ENCODE measurements at regions not wholly inside any gene's neighbourhood (a gene's known extent, or its start where the extent isn't known, plus 50 kb on each side); places are given as distances from the start of the nearest gene placed in this dataset.

DNA sequence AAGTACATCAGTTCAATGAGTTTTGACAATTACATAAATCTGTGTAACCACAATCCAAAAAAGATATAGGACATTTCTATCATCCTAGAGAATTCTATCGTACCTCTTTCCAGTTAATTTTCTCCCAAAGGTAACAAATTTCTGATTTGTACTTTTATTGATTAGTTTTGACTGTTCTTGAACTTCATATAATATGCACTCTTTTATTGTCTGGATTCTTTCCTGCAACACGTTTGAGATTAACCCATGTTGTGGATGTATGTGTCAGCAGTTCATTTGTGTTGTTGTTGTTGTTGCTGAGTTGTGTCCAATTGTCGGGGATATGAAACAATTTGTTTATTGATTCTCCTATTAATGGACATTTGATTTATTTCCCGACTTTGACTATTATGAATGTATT lies 145.9 kb upstream of the WDR11 start:
- ATAC-seq, result no peak

DNA sequence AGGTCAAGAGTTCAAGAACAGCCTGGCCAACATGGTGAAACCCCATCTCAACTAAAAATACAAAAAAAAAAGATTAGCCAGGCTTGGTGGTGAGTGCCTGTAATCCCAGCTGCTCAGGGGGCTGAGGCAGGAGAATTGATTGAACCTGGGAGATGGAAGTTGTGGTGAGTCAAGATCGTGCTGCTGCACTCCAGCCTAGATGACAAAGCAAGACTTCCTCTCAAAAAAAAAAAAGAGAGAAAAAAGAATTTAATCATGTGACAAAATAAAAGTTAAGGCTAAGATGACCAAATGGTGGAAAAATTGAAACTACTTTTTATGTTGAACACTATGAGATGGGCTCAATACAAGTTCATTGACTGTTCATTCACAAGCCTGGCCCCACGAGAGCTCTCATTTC lies 141.1 kb upstream of the WDR11 start:
- no peak for ATAC-seq

DNA sequence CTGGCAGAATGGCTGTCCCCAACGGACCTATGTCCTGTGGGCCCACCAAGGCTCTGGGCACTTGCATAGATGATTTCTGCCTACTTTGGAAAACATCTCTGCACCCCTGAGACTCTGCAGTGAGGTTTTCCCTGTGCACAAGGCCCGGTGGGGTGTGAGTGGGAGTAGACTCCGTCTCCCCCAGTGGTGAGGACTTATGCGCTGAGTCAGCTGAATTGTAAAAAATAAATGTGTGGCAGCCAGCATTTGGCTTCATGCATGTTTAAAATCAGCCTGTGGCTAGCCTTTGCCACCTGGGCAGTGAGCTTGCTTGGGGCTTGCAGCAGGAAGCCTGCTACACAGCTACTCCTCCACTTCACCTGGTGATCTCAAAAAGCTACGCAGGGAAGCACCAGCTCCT lies 139.3 kb upstream of the WDR11 start:
- ATAC-seq, result no peak

DNA sequence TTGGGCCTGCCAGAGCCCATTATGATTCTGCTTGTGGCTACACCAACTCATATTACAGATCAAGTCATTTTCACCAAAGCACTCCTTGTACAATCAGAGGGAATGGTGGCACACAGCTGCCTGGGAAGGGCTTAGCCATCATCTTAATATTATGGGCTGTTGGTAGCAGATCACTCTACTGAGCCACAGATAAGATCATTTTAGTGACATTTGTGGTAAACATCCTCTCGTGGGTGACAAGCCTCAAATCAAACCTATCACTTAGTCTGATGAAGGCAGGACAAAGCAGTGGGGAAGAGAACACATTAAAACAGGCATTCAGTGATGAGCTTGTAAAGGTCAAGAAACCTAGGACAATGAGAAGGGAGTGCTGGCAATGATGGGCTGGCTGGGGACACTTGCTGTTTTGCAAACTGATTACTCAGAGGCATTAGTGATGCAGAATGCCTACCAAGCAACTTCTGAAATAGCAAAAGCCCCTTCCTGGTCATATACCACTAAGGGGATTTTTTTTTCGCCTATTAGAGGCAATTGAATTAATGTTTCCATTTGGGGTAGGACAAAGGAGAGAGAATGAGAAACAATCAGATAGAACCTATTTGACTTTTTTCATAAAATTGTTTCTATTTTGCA lies 137.5 kb upstream of the WDR11 start:
- no peak for ATAC-seq

DNA sequence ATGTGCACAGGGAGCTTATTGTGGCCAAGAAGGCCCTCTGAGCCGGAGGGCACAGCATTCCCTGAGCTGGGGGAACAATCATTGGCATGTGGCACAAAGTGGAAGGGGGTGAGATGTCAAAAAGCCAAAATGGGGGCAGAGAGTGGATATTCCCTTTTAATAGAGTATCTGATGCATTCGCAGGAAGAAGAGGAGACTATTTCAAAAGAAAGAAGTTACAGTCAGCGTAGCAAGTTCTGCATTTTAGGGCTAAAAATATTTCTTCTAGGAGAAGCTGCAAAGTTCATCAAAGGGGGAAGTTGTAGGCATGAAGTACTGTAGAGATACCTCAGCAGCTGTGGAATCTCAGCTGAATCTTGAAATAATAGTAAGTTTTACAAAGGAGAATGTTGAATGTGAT lies 136.0 kb upstream of the WDR11 start:
- no peak for ATAC-seq

DNA sequence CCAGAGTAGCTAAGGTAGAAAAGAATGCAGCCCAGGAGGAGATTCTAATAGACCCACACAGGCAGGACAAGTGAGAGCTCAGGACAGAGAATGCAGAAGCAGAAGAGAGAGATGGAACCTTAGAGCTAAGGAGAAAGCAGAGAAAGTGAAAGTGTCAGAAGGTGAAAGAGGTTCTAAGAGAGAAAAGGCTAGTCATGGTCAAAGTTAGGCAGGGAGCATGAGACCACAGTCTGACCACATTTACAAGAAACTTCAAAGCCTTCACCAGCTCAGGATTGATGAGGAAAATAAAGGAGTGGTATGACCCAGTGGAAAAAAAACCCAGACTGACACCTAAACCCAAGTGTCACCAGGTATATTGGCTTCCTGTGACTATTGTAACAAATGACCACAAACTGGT lies 131.8 kb upstream of the WDR11 start:
- ATAC-seq, result no peak

DNA sequence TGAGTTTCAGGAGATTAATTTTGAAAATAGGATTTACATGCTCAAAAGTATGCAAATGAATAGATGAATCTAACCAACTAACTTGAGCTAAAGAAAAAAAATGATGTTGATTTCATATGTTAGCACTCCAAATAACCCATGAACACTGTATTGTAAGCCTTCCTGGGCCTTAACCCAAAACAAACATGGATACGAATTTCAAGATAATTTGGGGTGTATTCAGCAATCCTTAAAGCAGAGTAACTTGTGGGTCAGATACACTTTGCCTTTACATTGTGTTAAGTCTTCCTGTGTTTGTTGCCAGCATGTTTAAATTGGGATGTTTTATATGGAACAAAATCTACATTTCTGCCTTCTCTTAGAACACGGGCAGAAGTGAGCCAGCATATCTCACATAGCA lies 124.2 kb upstream of the WDR11 start:
- no peak for ATAC-seq

DNA sequence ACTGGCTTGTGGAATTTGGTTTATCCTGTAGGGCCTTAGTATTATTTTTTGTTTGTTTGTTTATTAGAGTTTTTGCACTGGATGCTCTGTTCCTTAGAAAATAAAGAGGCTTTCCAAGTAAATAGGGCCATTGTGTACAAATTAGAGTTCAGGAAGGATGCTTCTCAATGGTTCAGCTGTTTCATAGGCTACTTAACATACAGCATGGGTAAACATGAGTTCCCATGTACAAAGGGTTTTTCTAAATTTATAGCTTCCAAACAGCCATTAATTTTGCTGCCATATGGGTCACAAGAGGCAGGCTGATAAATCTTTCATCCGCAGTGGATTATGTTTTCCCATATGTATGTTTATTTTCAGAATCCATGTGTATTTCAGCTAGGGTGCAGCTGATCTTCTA lies 121.6 kb upstream of the WDR11 start:
- no peak for ATAC-seq

DNA sequence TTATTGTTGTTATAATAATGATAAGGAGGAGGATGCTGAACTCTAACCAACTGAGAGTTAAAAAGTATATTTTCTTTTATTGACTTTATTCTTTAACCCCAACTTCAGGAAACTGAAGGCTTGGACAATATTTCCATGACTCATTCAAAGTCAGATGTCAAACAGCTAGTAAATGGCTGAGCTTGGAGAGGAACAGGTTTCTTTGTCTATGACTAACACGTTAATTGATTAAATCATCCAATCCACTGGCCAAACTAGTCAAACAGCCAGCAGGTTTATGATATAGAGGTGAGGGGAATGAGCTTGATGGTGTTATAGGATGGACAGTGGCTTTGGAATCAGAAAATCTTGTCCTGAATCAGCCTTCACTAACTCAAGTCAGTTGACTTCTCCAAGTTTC lies 119.1 kb upstream of the WDR11 start:
- ATAC-seq, result no peak

DNA sequence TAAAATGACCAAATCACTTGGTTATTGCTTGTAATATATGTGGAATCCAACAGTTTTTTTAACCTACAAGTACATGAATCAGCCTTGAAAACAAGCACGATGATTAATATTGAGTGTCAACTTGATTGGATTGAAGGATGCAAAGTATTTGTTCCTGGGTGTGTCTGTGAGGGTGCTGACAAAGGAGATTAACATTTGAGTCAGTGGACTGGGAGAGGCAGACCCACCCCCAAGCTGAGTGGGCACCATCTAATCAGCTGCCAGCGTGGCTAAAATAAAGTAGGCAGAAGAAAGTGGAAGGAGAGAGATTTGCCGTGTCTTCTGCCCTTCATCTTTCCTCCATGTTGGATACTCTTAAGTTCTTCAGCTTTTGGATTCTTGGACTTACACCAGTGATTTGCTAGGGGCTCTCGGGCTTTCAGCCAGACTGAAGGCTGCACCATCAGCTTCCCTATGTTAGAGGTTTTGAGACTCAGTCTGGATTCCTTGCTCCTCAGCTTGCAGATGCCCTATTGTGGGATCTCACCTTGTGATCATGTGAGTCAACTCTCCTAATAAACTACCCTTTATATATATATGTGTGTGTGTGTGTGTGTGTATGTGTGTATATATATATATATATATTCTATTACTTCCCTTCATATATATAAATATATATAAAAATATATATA lies 118.4 kb upstream of the WDR11 start:
- ATAC-seq, result no peak

DNA sequence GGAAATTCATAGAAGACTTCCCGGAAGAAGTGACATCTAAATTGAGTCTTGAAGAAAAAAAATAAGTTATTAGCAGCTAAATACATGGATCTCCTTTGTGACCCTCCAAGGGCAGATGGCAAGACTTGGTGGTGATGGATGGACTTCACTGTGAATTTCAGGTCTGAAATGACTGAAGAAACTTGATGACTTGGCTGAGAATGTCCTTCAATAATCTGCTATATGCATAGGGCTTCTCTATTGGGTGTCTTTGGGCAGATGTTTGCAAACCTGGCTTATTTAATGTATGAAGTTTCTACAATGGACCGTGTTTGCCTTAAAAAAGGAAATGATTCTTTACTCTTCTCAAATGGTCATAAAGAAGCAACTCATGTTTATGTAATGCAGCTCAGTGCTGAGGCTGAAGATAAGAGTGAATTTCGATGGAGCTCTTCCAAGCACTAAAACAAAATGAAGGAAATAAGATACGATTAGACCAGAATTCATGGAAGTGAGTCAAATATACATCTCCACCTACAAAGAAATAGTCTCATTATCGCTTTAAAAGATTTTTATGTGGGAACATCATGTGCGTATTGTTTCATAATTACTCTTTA lies 116.6 kb upstream of the WDR11 start:
- ATAC-seq, result no peak

DNA sequence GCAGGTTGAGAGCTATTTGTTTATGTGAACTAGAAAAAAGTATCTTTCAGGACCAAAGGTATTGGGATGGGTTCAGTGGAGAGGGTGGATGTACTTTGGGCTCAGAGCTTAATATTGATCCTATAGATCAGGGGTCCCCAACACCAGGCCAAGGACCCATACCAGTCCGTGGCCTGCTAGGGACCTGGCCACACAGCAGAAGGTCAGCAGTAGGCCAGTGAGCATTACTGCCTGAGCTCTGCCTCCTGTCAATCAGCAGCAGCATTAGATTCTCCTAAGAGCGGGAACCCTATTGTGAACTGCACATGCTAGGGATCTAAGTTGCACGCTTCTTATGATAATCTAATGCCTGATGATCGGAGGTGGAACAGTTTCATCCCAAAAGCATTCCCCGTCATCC lies 115.8 kb upstream of the WDR11 start:
- no peak for ATAC-seq

DNA sequence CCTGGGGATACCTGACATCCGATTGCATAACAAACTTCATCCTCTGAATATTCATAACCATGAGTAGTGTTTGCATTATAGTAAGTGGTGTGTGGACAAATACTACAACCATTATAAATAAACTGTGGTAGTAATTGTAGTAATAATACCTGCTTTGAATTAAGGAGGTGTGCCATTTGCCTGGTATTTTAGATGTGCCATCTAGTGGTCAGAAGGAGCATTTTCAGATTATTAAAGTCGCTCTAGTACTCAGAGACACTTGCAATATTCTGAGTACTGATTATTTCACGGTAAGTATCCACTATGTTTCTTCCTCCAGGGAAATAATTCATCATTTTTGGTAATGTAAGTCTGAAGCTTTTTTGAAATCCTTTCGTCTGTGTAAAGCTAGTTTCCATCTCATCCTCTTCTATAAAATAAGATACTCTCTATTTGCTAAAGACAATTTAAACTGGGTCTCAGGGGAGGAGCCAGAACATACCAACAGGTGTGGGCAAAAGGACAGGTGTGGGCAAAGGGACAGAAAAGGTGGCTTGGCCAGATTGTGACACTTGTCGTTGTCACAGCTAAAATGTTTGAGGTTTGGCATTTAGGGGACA lies 115.3 kb upstream of the WDR11 start:
- peak in 1 of 2 donors; percentile 36 for ATAC-seq

DNA sequence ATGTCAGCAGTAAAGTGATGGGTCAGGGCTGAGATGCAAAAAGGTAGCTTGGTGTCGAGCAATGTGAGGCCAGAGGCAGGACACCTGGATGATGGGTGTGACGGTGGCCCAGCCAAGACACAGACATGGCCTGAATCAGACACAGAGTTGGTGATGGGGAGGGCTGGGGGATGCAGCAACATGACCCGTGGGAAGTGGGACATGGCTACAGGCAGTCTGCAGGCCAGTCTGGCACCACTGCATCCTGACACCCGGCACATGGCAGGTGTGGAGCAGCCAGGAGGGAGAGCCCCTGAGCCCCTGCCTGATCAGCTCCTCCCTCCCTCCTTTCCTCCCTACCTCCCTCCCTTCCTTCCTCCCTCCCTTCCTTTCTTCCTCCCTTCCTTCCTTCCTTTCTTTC lies 114.8 kb upstream of the WDR11 start:
- no peak for ATAC-seq

DNA sequence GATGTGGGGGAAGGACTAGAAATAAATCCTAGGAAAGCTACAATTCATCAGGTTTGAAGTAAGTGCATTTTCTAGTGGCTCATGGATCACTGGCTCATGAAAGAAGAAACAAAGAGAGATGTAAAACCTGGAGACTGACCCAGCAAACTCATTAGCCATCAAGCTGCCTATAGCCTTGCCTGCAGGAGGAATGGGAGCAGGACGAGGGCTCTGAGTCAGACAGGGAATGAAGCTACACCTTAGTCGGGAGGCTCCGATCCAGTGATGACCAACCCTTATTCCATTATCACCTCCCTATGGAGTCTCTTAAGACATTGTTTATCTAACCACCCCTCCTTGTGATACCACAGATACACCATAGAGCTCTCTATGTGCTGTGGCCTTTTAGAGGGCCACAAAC lies 112.5 kb upstream of the WDR11 start:
- ATAC-seq, result no peak

DNA sequence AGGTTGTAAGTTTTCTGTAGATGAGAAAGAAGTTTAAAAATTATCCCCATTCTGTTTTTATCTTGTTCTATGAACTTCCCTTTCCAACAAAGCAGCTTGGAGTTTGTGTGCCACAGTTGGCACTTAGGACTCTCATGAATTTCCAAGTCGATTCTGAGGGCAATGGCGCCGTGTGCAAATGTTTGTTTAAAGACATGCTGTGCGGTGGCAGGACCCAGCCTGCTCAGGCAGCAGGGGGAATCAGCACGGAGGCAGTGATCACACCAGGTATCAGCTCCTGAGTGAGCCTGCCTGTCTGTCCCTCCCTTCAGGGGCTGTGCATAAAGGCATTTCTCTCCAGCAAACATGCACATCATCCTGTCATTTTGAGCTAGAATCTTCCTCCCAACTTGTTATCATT lies 109.8 kb upstream of the WDR11 start:
- no peak for ATAC-seq

DNA sequence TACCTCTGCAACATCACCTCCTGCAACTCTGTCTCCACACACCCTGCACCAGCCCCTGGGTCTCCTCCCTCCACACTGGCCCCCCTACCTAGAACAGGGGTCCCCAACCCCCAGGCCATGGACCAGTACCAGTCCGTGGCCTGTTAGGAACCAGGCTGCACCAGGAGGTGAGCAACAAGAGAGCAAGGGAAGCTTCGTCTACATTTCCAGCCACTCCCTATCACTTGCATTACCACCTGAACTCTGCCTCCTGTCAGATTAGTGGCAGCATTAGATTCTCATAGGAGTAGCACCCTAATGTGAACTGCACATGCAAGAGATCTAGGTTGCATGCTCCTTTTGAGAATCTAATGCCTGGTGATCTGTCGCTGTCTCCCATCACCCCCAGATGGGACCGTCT lies 108.8 kb upstream of the WDR11 start:
- ATAC-seq, result no peak

DNA sequence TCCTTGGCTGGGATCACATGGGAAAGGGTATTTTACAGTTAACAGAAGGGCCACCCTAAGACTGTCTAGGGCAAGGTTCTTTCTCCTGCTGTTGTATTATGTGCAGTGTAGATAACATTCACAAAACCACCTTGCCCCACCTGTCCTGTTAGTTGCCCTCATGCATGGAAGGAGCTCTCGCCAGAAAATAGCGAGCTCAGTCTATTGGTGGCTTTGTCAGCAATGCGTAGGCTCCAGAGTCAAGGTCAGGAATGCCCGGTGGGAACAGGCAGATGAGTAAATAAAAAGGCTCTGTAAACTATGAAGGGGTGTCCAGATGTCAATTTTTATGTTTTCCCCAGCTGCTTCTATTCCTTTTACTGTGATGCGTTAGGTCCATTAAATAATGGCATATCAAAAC lies 107.1 kb upstream of the WDR11 start:
- no peak for ATAC-seq

DNA sequence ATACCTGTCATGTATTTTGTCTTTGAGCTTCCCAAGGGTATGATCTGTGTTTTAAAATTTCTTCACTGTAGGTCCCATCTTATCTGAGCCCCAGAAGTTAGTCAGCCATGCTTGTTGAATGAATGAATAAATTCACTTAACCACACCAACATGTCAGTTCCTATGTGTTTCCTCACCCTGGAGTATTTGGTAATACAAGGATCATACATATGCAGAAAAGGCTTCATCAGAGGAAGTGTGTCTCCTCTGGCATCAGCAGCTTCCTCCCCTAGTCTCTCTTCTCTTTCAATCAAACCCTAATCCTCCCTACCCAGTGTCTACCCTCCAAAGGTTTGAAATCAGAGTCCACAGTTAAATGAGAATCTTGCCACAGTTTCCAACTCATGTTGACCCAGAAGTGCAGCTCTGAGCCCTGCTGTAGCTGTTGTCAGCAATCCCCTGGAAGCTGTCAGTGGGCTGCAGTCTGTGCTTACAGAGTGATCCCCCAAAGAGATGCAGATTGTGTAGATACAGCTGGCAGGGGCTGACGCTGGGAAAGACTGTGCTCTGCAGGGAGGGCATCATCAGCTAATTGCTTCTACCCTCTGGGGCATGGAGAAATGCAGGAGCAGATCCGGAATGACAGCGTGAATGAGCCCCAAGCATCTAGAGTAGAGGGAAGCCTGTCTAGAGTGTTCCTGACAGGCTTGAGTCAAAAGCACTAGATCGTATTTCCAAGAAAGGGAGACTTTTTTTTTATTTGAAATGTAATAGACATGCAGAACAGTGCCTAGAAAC lies 105.0 kb upstream of the WDR11 start:
- ATAC-seq, result no peak

DNA sequence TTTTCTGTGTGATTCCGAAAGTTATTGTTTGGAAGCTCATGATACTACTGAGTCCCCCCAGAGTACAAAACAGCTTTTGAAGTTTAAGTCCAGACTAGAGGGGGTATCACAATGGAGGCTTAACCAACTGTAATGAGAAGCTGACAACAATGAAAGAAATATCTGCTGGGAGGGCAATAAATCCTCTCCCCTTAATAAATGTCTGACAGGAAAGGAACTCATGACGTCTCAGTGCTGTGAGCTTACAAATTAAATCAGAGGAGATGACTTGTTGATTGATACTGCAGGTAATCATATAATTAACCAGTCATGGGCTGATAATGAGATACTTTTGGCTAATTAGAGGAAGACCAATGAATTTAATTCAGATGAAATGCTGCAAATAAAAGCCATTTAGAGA lies 102.6 kb upstream of the WDR11 start:
- ATAC-seq, result no peak

DNA sequence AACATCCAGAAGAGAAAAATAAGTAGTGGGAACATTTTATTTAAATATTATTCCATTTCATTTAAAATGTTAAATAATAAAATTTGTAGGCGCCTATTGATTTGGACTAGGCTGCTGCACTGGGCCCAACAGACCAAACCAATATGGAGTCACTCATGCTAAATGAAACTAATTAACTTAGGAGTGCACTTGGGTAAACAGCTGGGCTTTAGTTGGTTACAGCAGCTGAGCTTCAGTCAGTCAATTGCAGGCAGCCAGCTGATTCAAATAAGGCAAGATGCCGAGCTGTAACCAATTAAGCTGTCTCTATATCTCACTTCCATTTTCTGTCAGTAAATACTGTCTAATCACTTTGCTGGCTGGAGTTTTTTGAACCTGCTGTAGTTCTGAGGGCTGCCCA lies 102.1 kb upstream of the WDR11 start:
- no peak for ATAC-seq

DNA sequence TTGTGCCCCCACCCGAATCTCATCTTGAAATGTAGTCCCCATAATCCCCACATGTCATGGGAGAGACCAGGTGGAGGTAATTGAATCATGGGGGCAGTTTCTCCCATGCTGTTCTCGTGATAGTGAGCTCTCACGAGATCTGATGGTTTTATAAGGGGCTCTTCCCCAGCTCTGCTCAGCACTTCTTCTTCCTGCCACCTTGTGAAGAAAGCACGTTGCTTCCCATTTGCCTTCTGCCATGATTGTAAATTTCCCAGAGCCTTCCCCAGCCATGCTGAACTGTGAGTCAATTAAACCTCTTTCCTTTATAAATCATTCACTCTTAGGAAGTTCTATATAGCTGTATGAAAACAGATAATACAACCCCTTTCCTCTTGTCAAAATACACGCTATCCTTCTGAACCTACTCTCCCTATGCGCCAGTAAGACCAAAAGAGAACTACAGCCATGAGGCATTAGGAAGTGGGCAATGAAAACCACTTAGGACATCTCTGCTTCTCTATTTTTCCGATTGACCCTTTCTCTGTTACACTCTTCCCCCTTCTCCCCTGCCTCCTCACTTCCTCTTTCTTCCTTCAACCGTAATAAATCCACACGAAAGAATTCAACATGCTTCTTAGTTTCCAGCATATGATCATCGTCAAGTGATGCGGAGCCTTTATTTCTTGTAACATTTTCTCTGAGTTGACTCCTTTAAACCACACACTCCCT lies 101.2 kb upstream of the WDR11 start:
- no peak for ATAC-seq

DNA sequence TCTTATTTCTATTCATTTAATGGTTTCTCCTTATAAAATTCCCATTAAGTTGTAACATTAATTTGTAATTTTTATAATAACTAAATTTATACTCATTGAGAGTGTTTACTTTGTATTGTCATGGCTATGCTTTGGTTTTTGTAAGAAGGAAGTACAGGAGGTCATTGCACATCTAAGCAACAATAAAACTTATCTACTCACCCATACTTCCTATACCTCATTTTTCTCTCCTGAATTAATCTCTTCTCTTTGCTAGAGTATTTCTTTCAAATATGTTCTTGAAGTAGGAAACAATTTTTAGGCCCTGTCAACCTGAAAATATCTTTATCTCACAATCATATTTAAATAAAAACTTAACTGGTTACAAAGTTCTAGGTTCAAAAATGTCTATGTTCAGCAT lies 95.4 kb upstream of the WDR11 start:
- no peak for ATAC-seq
